H1 (cell line): ENCODE measurements at regions not wholly inside any gene's neighbourhood (a gene's known extent, or its start where the extent isn't known, plus 50 kb on each side); places are given as distances from the start of the nearest gene placed in this dataset.

Experiments used
- CTCF ChIA-PET: fragments of 300-600 bp; sonication (Branson Sonifier 250); formaldehyde crosslinking; loops from one replicate; lab custom pipeline; 2021; ENCODE audit not compliant: partially characterized antibody; lab: Charles Lee
- POLR2A ChIA-PET: fragments of 300-600 bp; sonication (Branson Sonifier 250); formaldehyde crosslinking; loops from one replicate; lab custom pipeline; 2021; ENCODE audit warnings: inconsistent platforms; ENCODE audit not compliant: partially characterized antibody; lab: Charles Lee
- DNase-seq, 2 experiments: peaks; one replicate each; pipeline versions ENCODE4 v3.0.0 to v3.0.0-alpha.2; 2010 to 2022; ENCODE audit warnings: low spot score in 2 of 2, low read depth in 1 of 2, mixed read lengths in 1 of 2
- FAIRE-seq: peaks from 2 replicates; lab custom pipeline; 2011; peaks lifted over from hg19 to GRCh38; lab: Jason Lieb, UNC
- H2AFZ ChIP-seq: 2 replicates; pipeline ENCODE4 v1.8.1; 2012; ENCODE audit warnings: low read length, inconsistent platforms
- H2AK5ac ChIP-seq: 2 replicates; pipeline ENCODE4 v1.6.1; 2013; ENCODE audit warnings: low read depth, low read length
- H2BK120ac ChIP-seq: replicated peaks from 2 replicates; pipeline ENCODE3; 2013; ENCODE audit warnings: low read depth, low read length, inconsistent platforms
- H2BK12ac ChIP-seq: 2 replicates; pipeline ENCODE4 v1.6.1; 2013; ENCODE audit warnings: low read depth, low read length
- H2BK15ac ChIP-seq: 2 replicates; pipeline ENCODE4 v1.6.1; 2013; ENCODE audit warnings: low read length
- H2BK20ac ChIP-seq: 2 replicates; pipeline ENCODE4 v1.6.1; 2013; ENCODE audit warnings: low read length
- H2BK5ac ChIP-seq: 2 replicates; pipeline ENCODE4 v1.6.1; 2013; ENCODE audit warnings: low read depth, low read length
- H3K14ac ChIP-seq: 2 replicates; pipeline ENCODE4 v1.6.1; 2013; ENCODE audit warnings: inconsistent platforms; ENCODE audit not compliant: insufficient read length
- H3K18ac ChIP-seq: 2 replicates; pipeline ENCODE4 v1.6.1; 2013; ENCODE audit warnings: low read length; ENCODE audit errors: extremely low read depth
- H3K23ac ChIP-seq: 2 replicates; pipeline ENCODE4 v1.6.1; 2013; ENCODE audit warnings: inconsistent platforms; ENCODE audit not compliant: insufficient read length
- H3K23me2 ChIP-seq: 2 replicates; pipeline ENCODE4 v1.6.1; 2013; ENCODE audit warnings: low read depth, low read length
- H3K27ac ChIP-seq: 2 replicates; pipeline ENCODE4 v1.6.1; 2011; ENCODE audit warnings: low read depth, low read length, inconsistent platforms
- H3K27me3 ChIP-seq, 4 experiments: replicated peaks in 1 of 4; 1 replicate in 1 of 4; 2 replicates in 3 of 4; pipeline versions ENCODE4 v1.6.1 to v1.8.1; 2011 to 2013; ENCODE audit warnings: low read length in 3 of 4, mild to moderate bottlenecking in 3 of 4, inconsistent platforms in 2 of 4, mixed read lengths in 2 of 4, moderate library complexity in 1 of 4; ENCODE audit not compliant: control insufficient read depth in 3 of 4, insufficient read depth in 3 of 4; ENCODE audit errors: extremely low read depth in 1 of 4
- H3K36me3 ChIP-seq, 4 experiments: 2 replicates each; pipeline versions ENCODE4 v1.6.1 to v1.8.1; 2011 to 2013; ENCODE audit warnings: mild to moderate bottlenecking in 4 of 4, low read length in 3 of 4, moderate library complexity in 2 of 4, control low read depth in 1 of 4, inconsistent platforms in 1 of 4; ENCODE audit not compliant: insufficient read depth in 4 of 4, control insufficient read depth in 2 of 4
- H3K4ac ChIP-seq: replicated peaks from 2 replicates; pipeline ENCODE3; 2013; ENCODE audit warnings: low read length, low read depth, mixed read lengths, inconsistent platforms; ENCODE audit not compliant: insufficient read length
- H3K4me1 ChIP-seq, 4 experiments: replicated peaks in 1 of 4; 1 replicate in 1 of 4; 2 replicates in 3 of 4; pipeline versions ENCODE4 v1.6.1 to v1.8.1; 2011 to 2013; ENCODE audit warnings: low read length in 3 of 4, inconsistent platforms in 2 of 4, mixed read lengths in 1 of 4; ENCODE audit not compliant: insufficient read depth in 4 of 4, control insufficient read depth in 3 of 4
- H3K4me2 ChIP-seq, 2 experiments: 2 replicates each; pipeline versions ENCODE4 v1.6.1 to v1.8.1; 2011 to 2013; ENCODE audit warnings: low read depth in 2 of 2, low read length in 2 of 2, control low read depth in 1 of 2, inconsistent platforms in 1 of 2, mild to moderate bottlenecking in 1 of 2; ENCODE audit not compliant: insufficient read depth in 1 of 2
- H3K4me3 ChIP-seq, 4 experiments: fragments of 200-600, 300-600 bp in 1 of 4; sonication (generic), shearing (Covaris generic), sonication (Bioruptor Twin) in 1 of 4; 2 replicates each; pipeline versions ENCODE4 v1.5.1 to v1.8.1; 2011 to 2016; ENCODE audit warnings: low read length in 4 of 4, low read depth in 3 of 4, control low read depth in 2 of 4, inconsistent platforms in 2 of 4, mild to moderate bottlenecking in 2 of 4, mixed read lengths in 1 of 4, moderate library complexity in 1 of 4; ENCODE audit not compliant: insufficient read depth in 2 of 4; ENCODE audit errors: extremely low read depth in 1 of 4
- H3K56ac ChIP-seq: replicated peaks from 2 replicates; pipeline ENCODE3; 2013; ENCODE audit warnings: low read depth, mild to moderate bottlenecking, mixed read lengths, low read length, inconsistent platforms; ENCODE audit not compliant: insufficient read length
- H3K79me1 ChIP-seq: 2 replicates; pipeline ENCODE4 v1.6.1; 2013; ENCODE audit warnings: low read depth, low read length, control low read depth
- H3K79me2 ChIP-seq, 2 experiments: 2 replicates each; pipeline versions ENCODE4 v1.6.1 to v1.8.1; 2012 to 2013; ENCODE audit warnings: low read length in 2 of 2, mild to moderate bottlenecking in 2 of 2, inconsistent platforms in 1 of 2; ENCODE audit not compliant: insufficient read depth in 2 of 2, control insufficient read depth in 1 of 2
- H3K9ac ChIP-seq, 4 experiments: replicated peaks in 1 of 4; 1 replicate in 1 of 4; 2 replicates in 3 of 4; pipeline versions ENCODE4 v1.6.1 to v1.8.1; 2011 to 2013; ENCODE audit warnings: low read depth in 3 of 4, low read length in 3 of 4, control low read depth in 2 of 4, mild to moderate bottlenecking in 2 of 4, moderate library complexity in 2 of 4, inconsistent platforms in 1 of 4; ENCODE audit errors: extremely low read depth in 1 of 4
- H3K9me3 ChIP-seq, 2 experiments: 2 replicates each; pipeline versions ENCODE4 v1.6.1 to v1.8.1; 2012 to 2013; ENCODE audit warnings: mild to moderate bottlenecking in 2 of 2, moderate library complexity in 2 of 2, control low read depth in 1 of 2, inconsistent platforms in 1 of 2, low read depth in 1 of 2, low read length in 1 of 2, mixed read lengths in 1 of 2; ENCODE audit not compliant: insufficient read depth in 2 of 2
- H4K20me1 ChIP-seq, 2 experiments: replicated peaks in 1 of 2; 2 replicates each; pipeline versions ENCODE3 to v1.8.1; 2011 to 2013; ENCODE audit warnings: inconsistent platforms in 2 of 2, low read length in 2 of 2, mild to moderate bottlenecking in 1 of 2; ENCODE audit not compliant: insufficient read depth in 2 of 2, control insufficient read depth in 1 of 2
- H4K5ac ChIP-seq: 2 replicates; pipeline ENCODE4 v1.6.1; 2013; ENCODE audit warnings: low read length, low read depth, mixed read lengths, inconsistent platforms; ENCODE audit not compliant: insufficient read length
- H4K8ac ChIP-seq: 2 replicates; pipeline ENCODE4 v1.8.0; 2013; ENCODE audit warnings: mild to moderate bottlenecking, moderate library complexity, low read length, inconsistent platforms; ENCODE audit not compliant: insufficient read depth; ENCODE audit errors: extremely low read depth
- H4K91ac ChIP-seq: replicated peaks from 2 replicates; pipeline ENCODE3; 2013; ENCODE audit warnings: low read length, mixed read lengths, inconsistent platforms; ENCODE audit not compliant: insufficient read length
- PHF8 ChIP-seq: fragments of 200-600 bp; sonication (generic); conservative IDR thresholded peaks from 2 replicates; pipeline ENCODE4 v1.7.1; 2012; ENCODE audit warnings: low read depth, mild to moderate bottlenecking, inconsistent platforms, low read length, moderate library complexity
- POLR2AphosphoS5 ChIP-seq: IDR thresholded peaks from 2 replicates; pipeline ENCODE4 v1.6.1; 2011; ENCODE audit warnings: low read depth, low read length
- RBBP5 ChIP-seq: IDR thresholded peaks from 2 replicates; pipeline ENCODE4 v1.7.1; 2012; ENCODE audit warnings: low read depth, mild to moderate bottlenecking, inconsistent platforms, low read length, moderate library complexity, borderline replicate concordance
- RFX5 ChIP-seq: IDR thresholded peaks from 2 replicates; pipeline ENCODE4 v1.6.1; 2011; ENCODE audit warnings: low read depth, low read length, improper control_type of control experiment, borderline replicate concordance
- TEAD4 ChIP-seq: IDR thresholded peaks from 2 replicates; pipeline ENCODE4 v1.6.1; 2012; ENCODE audit warnings: low read depth, low read length, inconsistent platforms, mixed read lengths
- WGBS, 2 experiments: shearing (Covaris generic) in 1 of 2; methylation state at CpG; one replicate each; pipeline versions ENCODE4 v1.1.6 to v1.1.7; 2013 to 2015; ENCODE audit warnings: low lambda C conversion rate in 2 of 2, mixed read lengths in 2 of 2, inconsistent platforms in 1 of 2, low coverage in 1 of 2, missing lambda C conversion rate in 1 of 2; ENCODE audit not compliant: insufficient replicate concordance in 2 of 2, insufficient coverage in 1 of 2, insufficient read length in 1 of 2; ENCODE audit errors: extremely low coverage in 1 of 2, missing lambda C conversion rate in 1 of 2; 5-methylcytosine and 5-hydroxymethylcytosine counted together
- TF ChIP-seq, protein P1 (sequence below): IDR thresholded peaks from 2 replicates; pipeline ENCODE4 v1.6.1; 2011; ENCODE audit warnings: low read depth, mild to moderate bottlenecking, low read length; ENCODE audit not compliant: insufficient read depth

DNA sequence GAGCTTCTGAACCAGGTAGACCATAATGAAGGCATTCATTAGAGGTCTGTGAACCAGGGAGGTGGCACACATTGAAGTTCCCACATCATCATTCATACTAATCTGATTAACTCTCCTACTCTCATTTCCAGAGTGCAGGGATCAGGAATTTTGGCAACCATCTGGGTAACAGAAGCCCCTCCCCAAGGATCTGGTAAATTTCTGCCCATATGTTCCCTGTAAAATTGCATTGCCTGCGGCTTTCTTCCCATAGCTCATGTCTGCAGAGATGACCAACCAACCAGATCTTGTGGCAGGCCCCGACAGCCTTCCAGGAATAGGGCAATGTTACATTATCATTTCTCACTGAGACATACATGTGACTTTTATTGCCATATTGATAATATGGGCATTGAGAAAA, 111.4 kb upstream of the CHL1 start:
- Histone ChIP-seq H3K4me3 (no peak overlapping the region), H4K8ac (no peak overlapping the region), H3K79me2 (no peaks in the 10 kb centered on the region), H4K20me1 (no peaks in the 10 kb centered on the region), H3K27me3 (no peaks in the 10 kb centered on the region), H3K9ac (no peak overlapping the region), H3K14ac (no peak overlapping the region), H2BK120ac (no peak overlapping the region), H3K23me2 (no peaks in the 10 kb centered on the region)
- 97% methylated on average over 2 of the region's 2 CpGs; no CpG with 5 or more reads in 1 of the 2 experiments for WGBS, 2 experiments
- FAIRE-seq, result no peak
- ChIA-PET CTCF (no interaction called here), POLR2A (no interaction called here)
- TF ChIP-seq, protein P1, sequence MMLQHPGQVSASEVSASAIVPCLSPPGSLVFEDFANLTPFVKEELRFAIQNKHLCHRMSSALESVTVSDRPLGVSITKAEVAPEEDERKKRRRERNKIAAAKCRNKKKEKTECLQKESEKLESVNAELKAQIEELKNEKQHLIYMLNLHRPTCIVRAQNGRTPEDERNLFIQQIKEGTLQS, result no peak
- TF ChIP-seq RBBP5 (no peak), TEAD4 (no peak), RFX5 (no peak), POLR2AphosphoS5 (no peak), PHF8 (no peak)
- TF ChIP-seq, all 59 proteins: peak for 0
- H3K23ac ChIP-seq, result no peak overlapping the region
- no peak overlapping the region for H3K4ac ChIP-seq
- no peak overlapping the region for H2AFZ ChIP-seq
- no peak overlapping the region for H4K5ac ChIP-seq
- H3K36me3 ChIP-seq, result no peaks in the 10 kb centered on the region
- no peak for DNase-seq
- H3K4me2 ChIP-seq, result no peak overlapping the region
- no peak overlapping the region for H2BK15ac ChIP-seq
- no peak overlapping the region for H4K91ac ChIP-seq
- no peaks in the 10 kb centered on the region for H3K9me3 ChIP-seq
- H3K4me1 ChIP-seq, result no peaks in the 10 kb centered on the region
- H2BK5ac ChIP-seq, result no peak overlapping the region
- H3K27ac ChIP-seq, result no peak overlapping the region
- no peak overlapping the region for H2BK12ac ChIP-seq
- no peaks in the 10 kb centered on the region for H3K79me1 ChIP-seq
- no peak overlapping the region for H2BK20ac ChIP-seq
- no peak overlapping the region for H3K18ac ChIP-seq
- no peak overlapping the region for H2AK5ac ChIP-seq
- H3K56ac ChIP-seq, result no peak overlapping the region
